Stimulated activated CD8-positive, alpha-beta memory T cell treated with anti-CD3 and anti-CD28 coated beads, Interleukin-15, amount 100 ng/mL, for 4 hours (primary cell): ENCODE measurements at regions not wholly inside any gene's neighbourhood (a gene's known extent, or its start where the extent isn't known, plus 50 kb on each side); places are given as distances from the start of the nearest gene placed in this dataset.
"Not testable (repeated sequence)": the region's sequence is repeated elsewhere in the genome, so short reads cannot be mapped to it uniquely, and the experiment has no call there.

Source experiments
- DNase-seq, 2 donors: peaks; one replicate each; pipeline ENCODE4 v3.0.0-alpha.2; 2020; ENCODE audit warnings: low read depth in 2 of 2

DNA sequence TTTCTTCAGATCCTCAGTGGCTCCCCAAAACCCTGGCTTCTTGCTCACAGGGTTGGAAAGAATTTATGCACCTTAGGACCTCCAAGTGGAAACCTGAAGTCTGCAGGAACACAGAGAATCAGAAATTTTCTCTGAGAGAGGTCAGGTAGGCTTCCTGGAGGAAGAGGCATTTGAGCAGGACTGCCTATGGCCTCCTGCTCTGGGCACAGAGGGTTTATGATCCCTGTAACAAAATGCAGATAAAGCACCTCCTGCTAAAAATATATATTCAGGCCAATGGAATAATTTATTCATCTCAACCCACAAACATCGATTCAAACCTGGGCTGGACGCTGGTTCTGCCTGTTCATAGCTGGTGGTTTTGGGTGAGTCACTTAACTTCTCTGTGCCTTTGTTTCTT, 68.1 kb upstream of the FGF3 start:
- DNase-seq: no peak

DNA sequence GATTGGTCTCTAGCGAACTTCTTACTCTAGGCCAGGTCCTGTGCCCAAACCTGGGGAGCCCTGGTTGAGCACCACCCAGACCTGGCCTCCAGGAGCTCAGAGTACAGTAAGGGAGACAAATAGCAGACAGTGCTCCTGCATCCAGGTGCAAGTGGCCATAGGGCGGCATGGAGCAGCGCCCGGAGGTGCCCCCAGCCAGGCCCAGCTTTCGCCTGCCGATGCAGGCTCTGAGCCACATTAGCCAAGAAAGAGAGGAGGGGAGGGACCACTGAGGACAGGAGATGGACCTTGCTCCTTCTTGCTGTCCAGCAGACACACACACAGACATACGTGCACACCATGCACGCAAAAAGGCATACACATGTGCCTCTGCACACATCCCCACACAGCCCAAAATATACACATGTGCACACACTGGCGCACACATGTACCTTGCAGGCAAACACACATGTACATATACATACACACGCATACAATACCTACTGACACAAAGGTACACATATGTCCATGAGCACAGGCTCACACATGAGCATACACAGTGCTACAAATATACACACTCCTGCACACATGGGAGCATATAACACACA, 68.7 kb upstream of the FGF3 start:
- no peak for DNase-seq

DNA sequence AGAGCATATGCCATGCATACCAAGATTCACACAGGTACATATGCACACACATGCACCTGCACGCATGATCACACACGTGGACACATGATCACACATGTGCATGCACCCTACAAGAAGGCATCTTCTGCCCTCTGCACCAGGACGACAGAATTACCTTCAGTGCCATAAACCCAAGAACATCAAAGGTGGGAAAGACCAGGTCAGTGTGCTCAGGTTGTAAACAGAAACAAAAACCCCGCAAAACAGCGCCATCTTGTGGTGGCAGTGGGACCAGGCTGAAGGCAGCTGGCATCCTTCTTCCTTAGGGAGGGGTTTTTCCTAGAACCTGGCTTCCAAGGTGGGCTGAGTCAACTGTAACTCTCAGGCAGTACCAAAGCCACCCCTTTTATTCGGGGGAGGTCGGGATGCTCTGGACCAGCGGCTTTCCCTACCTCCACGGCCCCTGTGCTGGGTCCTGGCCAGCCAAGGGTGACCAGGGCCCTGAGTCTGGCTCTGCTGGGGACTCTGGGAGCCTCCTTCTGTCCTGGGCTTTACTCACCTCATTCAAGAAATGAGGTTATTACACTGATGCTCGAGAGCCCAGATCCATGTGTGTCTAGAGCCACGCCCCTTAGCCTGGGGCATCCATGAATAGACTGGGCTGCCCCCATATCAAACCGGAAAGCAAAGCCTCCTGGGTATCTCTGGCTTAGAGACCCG, 69.4 kb upstream of the FGF3 start:
- DNase-seq: peak in 1 of 2 donors; percentile 28

DNA sequence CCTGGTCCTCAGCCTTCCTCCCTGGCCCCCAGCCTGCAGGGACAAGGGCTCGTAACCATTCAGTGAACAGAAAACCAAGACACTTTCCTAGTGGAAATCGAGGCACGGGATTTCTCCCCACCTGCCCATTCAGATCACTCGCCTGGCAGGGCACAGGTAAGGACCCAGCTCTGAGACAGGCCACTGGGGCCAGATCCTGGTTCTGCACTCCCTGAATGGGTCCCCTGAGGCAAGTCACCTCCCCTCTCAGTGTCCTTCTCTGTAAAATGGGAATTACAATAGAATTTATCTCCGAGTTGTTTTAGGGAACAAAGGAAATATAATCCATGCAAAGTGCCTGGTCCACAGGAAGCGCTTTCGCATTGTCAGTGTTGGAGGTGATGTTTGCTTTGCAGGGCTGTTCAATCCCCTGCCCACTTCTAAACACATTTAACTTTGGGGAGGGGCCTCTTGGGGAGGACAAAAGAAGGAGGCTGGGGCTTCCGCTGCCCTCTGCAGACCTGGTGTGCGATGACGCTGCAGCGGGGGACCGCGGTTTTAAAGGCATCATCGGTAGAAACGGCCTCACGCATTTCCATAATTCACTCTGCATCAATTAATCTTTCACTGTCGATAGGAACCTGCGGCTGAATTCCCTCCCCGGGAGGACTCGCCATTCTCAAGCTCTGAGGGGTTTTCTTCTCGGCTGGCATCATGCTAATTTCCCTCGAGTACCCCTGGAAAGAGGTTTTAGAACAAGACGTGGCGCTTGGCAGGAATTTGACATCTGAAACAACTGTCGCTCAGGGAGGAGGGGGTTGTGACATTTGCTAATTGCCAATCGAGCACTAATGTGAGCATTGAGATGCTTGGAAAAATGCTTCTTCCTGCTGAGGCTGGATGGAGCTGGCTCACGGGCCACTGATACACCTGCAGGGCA, 70.4 kb upstream of the FGF3 start:
- no peak for DNase-seq

- no peak for DNase-seq
These were observed 71.3 kb upstream of the FGF3 start for GRCh38 chr11:69890476-69890875.

DNA sequence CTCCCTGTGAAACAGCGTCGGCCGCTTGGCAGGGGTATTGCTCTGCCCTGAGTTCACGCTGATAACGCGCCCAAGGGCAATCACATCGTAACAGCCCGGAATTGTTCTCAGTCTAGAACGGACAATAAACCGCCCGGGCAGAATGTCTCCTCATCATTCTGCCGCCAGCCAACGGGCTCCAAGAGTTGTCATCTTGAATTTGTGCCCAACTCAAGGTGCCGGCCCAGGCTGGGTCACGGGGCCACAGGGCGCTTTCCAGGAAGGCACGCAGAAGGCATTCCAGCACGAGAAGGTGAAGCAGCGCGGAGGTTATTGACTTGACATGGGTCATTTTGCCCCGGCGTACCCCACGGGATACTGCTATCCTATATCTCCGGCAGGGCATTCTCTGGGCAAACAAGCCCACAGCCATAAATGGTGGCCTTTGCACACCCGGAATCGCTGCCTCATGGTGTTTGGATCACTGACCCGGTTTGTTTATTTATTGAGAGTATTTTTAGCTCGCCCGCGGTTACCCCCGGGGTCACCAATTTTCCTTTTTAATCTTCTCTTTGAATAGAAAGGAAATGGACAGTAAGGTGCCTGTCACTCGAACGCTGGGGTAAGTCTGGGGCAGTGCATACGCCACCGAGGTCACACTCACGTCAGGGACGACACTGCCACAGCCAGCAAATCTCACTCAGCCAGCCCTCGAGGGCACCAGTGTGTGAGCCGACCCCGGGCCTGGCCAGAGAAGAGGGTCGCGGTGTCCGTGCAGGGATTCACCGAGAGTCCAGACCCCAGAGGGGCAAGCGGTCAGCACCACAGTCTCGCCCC, 72.4 kb upstream of the FGF3 start:
- DNase-seq: no peak

GRCh38 chr11:69892237-69892985, 73.2 kb upstream of the FGF3 start:
- DNase-seq: no peak

DNA sequence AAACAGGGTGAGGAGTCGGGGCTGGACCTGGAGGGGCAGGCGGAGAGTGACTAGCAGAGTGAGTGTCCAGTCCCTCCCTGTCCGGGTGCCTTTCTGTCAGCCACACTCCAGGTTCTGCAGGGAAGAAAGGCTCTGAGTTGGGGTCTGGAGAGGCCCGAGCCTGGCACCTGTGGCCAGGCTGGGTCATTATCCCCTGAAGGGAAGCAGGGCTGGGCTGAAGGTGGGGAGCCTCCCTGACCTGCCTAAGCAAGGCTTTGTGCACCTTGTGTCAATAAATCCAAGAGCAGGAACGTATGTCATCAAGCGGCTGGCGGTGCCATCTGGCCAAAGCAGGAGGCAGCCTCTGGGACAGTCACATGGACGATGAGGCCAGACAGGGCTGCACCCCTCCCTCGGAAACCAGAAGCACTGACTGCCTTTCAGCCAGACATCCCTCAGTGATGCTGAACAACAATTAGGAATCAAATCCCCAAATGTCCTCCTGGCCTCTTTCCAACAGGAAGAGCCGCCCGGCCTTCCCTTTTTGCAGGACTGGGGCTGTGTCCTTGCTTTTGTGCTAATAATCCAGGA, 73.9 kb upstream of the FGF3 start:
- DNase-seq: no peak

DNA sequence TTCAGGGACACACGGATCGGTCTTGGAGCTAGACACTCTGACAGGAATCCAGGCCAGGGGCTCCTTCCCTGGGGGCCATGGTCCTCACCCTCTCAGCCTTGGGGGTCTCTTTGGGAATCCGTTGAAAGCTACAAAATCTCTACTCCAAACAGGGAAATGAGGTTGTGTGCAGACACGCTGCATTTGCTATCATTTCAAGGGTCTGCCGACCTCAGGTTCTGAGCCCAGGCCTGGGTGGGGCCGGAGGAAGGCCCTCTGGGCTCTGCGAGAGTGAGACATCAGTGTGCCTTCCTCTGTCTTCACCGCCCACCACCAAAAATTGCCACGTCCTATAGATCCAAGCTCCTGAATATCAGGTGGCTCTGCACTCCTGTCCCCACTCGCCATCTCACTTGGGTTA, 74.4 kb upstream of the FGF3 start:
- no peak for DNase-seq

- no peak for DNase-seq
These were observed 75.0 kb upstream of the FGF3 start for GRCh38 chr11:69894181-69894611.

- DNase-seq: no peak
These were observed 75.4 kb upstream of the FGF3 start for GRCh38 chr11:69894648-69895047.

- no peak for DNase-seq
These were observed 77.0 kb upstream of the FGF3 start for GRCh38 chr11:69896250-69896649.

- DNase-seq: no peak
These were observed 78.9 kb upstream of the FGF3 start for GRCh38 chr11:69898123-69898522.

DNA sequence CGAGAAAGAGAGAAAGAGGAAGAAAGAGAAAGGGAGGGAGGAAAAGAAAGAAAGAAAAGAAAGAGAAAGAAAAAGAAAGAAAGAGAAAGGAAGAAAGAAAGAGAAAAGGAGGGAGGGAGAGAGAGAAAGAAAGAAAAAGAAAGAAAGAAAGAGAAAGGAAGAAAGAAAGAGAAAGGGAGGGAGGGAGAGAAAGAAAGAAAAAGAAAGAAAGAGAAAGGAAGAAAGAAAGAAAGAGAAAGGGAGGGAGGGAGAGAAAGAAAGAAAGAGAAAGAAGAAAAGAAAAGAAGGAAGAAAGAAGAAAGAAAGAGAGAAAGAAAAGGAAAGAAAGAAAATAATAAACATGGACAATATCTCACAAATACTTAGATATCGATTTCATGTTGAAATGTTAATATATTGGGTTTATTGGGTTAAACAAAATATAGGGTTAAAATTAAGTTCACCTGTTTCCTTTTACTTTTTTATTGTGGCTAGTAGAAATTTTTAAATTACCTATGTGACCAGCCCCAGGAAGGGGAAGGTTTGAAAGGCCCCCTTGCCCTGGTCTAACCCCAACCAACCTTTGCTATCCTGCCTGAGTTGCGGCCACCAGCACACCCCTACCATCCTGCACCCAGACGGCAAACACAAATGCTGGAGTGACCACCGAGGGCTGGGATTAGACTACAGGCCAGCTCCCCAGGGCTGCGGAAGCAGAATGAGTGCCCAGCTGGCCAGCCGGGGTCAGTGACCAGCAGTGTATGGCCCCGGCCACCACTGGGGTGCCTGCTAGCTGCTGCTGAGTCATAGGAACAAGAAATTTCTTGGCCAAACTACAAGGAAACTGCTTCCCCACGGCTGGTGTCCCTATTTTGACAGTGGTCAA, 81.0 kb upstream of the FGF3 start:
- DNase-seq: no peak

DNA sequence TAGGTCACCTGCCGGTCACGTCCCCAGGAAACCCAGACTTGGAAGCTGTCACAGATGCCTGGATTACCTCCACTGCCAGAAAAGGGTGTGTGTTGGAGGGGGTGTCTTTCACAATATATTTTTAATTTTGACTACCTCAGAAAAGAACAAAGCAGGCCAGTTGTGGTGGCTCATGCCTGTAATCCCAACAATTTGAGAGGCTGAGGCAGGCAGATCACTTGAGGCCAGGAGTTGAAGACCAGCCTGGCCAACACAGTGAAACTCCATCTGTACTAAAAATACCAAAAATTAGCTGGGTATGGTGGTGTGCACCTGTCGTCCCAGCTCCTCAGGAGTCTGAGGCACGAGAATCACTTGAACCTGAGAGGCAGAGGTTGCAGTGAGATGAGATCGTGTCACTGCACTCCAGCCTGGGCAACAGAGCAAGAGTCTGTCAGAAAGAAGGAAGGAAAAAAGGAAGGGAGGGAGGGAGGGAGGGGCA, 81.6 kb upstream of the FGF3 start:
- not testable (repeated sequence) for DNase-seq

DNA sequence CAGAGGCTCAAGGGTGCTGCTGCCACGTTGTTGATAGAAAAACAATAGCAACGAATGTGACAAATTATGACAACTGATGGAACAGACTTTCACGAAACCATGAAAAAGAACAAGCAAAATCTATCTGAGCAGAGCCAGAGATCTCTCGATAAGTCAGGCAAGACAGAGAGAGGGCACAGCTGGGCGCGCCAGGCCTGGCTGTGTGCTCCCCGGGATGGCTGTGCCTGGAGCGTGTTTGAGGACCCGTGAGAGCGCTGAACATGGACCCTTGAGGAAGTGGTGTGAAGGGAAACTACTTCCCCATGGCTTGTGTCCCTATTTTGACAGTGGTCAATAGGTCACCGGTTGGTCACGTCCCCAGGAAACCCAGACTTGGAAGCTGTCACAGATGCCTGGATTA, 83.1 kb upstream of the FGF3 start:
- no peak for DNase-seq

DNA sequence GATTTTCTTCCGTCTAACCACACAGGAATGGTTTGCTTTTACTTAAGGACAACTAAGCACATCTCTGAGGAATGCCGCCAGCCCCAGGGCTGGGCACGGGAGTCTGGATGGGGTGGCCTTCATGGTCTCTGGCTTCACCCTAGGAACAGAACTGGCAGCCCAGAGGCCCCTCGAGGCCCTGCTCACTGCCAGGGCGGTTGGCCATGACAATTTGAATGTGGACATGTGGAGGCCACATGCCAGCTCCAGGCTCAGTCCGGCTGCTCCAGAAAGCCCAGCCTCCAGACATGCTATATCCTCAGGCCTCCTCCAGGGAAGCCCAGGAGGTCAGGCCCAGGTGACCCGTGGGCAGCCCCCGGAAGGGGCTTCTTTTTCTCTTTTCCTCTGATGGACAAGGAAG, 84.0 kb upstream of the FGF3 start:
- DNase-seq: no peak

DNA sequence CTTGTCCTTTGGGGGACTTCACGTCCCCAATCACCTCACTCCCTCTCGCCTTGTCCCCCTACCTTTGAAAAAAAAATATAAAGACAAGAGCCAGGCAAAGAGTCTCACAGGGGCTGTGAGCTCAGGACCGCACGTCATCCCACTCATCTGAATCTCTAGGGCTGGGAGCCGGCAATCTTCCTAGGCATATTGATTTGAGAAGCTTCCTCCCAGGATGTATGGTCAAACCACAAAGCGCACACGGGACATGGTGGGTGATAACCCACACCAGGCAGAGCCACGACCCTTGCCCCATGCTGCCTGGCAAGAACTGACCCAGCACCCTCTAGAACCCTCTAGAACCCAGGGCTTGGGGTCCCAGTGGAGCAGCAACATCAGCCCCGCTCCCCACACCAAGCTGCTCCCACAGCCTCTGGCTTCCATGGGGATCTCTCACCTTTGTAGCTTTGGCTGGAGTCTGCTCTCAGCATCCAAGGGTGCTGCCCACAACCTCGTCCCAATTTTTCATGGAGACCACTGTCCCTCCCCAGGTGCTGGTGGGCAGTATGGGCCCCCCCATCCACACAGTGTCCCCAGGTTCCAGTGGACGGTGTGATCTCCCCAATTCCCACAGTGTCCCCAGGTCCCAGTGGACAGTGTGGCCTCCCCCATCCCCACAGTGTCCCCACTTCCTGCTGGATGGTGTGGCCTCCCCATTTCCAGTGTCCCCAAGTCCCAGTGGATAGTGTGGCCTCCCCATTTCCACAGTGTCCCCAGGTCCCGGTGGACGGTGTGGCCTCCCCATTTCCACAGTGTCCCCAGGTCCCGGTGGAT, 85.2 kb upstream of the FGF3 start:
- DNase-seq: no peak
